Neural cell (in vitro differentiated cells): ENCODE measurements at regions not wholly inside any gene's neighbourhood (a gene's known extent, or its start where the extent isn't known, plus 50 kb on each side); places are given as distances from the start of the nearest gene placed in this dataset.

Experiments used
- H2AFZ ChIP-seq: fragments of 200-600, 300-800 bp; sonication (generic), shearing (Covaris generic); 2 replicates; pipeline ENCODE4 v1.6.0; 2014; ENCODE audit warnings: low read depth, mild to moderate bottlenecking, antibody characterized with exemption, low read length, moderate library complexity
- H3F3A ChIP-seq: fragments of 200-600 bp; shearing (Covaris generic); 2 replicates; pipeline ENCODE4 v1.6.1; 2016; ENCODE audit warnings: mild to moderate bottlenecking, moderate library complexity, mixed read lengths, antibody characterized with exemption, low read length; ENCODE audit not compliant: insufficient read depth, poor library complexity, severe bottlenecking
- H3K27ac ChIP-seq: fragments of 200-600, 300-800 bp; sonication (generic), shearing (Covaris generic); 2 replicates; pipeline ENCODE4 v1.5.1; 2014; ENCODE audit warnings: mild to moderate bottlenecking, low read length, moderate library complexity
- H3K27me3 ChIP-seq: fragments of 300-800, 200-600 bp; sonication (generic), shearing (Covaris generic); 2 replicates; pipeline ENCODE4 v1.6.0; 2014; ENCODE audit warnings: mild to moderate bottlenecking, low read depth, low read length, moderate library complexity; ENCODE audit not compliant: insufficient read depth
- H3K36me3 ChIP-seq: fragments of 300-800, 200-600 bp; sonication (generic), shearing (Covaris generic); 2 replicates; pipeline ENCODE4 v1.5.1; 2014; ENCODE audit warnings: mild to moderate bottlenecking, antibody characterized with exemption, low read length, moderate library complexity; ENCODE audit not compliant: insufficient read depth
- H3K4me2 ChIP-seq: fragments of 300-800, 200-600 bp; sonication (generic), shearing (Covaris generic); 2 replicates; pipeline ENCODE4 v1.6.0; 2014; ENCODE audit warnings: mild to moderate bottlenecking, low read length
- H3K4me3 ChIP-seq: fragments of 300-800, 200-600 bp; sonication (generic), shearing (Covaris generic); 2 replicates; pipeline ENCODE4 v1.5.1; 2014; ENCODE audit warnings: mild to moderate bottlenecking, low read length, moderate library complexity
- H3K79me2 ChIP-seq: fragments of 200-600 bp; shearing (Covaris generic); replicated peaks from 2 replicates; pipeline ENCODE4 v1.6.0; 2014; ENCODE audit warnings: mild to moderate bottlenecking, low read length, moderate library complexity; ENCODE audit not compliant: insufficient read depth
- H3K9ac ChIP-seq: fragments of 300-800, 200-600 bp; sonication (generic), shearing (Covaris generic); 2 replicates; pipeline ENCODE4 v1.6.1; 2016; ENCODE audit warnings: mild to moderate bottlenecking, low read length, mixed read lengths
- H3K9me2 ChIP-seq: fragments of 200-600 bp; shearing (Covaris generic); 2 replicates; pipeline ENCODE4 v1.6.1; 2016; ENCODE audit warnings: mild to moderate bottlenecking, low read length, mixed read lengths; ENCODE audit not compliant: insufficient read depth
- H3K9me3 ChIP-seq: fragments of 200-600, 300-800 bp; sonication (generic), shearing (Covaris generic); 2 replicates; pipeline ENCODE4 v1.6.1; 2016; ENCODE audit warnings: mild to moderate bottlenecking, mixed run types, low read length, moderate library complexity, mixed read lengths
- H4K20me1 ChIP-seq: fragments of 200-600 bp; shearing (Covaris generic); 2 replicates; pipeline ENCODE4 v1.6.1; 2016; ENCODE audit warnings: mild to moderate bottlenecking, mixed run types; ENCODE audit not compliant: insufficient read depth
- CTCF ChIP-seq: fragments of 450-650 bp; IDR thresholded peaks from 2 replicates; pipeline ENCODE4 v1.5.1; 2014; ENCODE audit warnings: antibody characterized with exemption, mild to moderate bottlenecking, moderate library complexity; ENCODE audit not compliant: poor library complexity, severe bottlenecking
- EP300 ChIP-seq: fragments of 450-650 bp; conservative IDR thresholded peaks from 2 replicates; pipeline ENCODE4 v1.6.1; 2014; ENCODE audit warnings: antibody characterized with exemption, mild to moderate bottlenecking, moderate library complexity; ENCODE audit not compliant: poor library complexity, severe bottlenecking
- MXI1 ChIP-seq: fragments of 450-650 bp; conservative IDR thresholded peaks from 2 replicates; pipeline ENCODE4 v1.6.1; 2014; ENCODE audit warnings: antibody characterized with exemption, mild to moderate bottlenecking; ENCODE audit not compliant: poor library complexity, severe bottlenecking
- POLR2AphosphoS5 ChIP-seq: IDR thresholded peaks from 2 replicates; pipeline ENCODE4 v1.6.1; 2012
- RAD21 ChIP-seq: fragments of 450-650 bp; conservative IDR thresholded peaks from 2 replicates; pipeline ENCODE4 v1.6.1; 2014; ENCODE audit warnings: antibody characterized with exemption, mild to moderate bottlenecking, moderate library complexity
- SMC3 ChIP-seq: fragments of 450-650 bp; conservative IDR thresholded peaks from 2 replicates; pipeline ENCODE4 v1.6.1; 2014; ENCODE audit warnings: antibody characterized with exemption, mild to moderate bottlenecking, moderate library complexity; ENCODE audit not compliant: poor library complexity
- TAF1 ChIP-seq: IDR thresholded peaks from 2 replicates; pipeline ENCODE4 v1.6.1; 2012; ENCODE audit warnings: low read depth
- TF ChIP-seq, protein P1 (sequence below): IDR thresholded peaks from 2 replicates; pipeline ENCODE4 v1.6.1; 2012; ENCODE audit warnings: borderline replicate concordance

DNA sequence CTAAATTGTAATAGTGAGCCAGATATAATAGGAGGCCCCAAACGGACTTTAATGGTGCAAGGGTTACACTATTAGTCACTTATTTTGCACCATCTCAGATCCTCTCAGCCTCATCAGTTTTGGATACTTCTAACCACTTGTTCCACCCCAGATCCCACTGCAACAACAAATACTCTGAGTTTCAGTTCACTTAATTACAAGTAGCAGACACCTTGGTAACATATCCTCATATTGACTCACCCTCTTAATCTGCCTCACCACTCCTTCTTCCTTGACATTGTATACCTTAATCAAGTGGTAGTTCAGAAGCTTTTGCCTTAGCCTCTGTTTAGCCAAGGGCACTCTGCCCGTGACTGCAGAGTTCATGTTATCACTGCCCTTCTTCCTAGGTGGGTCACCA, 256.1 kb upstream of the UBASH3B start:
- no peak overlapping the region for H3K9ac ChIP-seq
- no peak overlapping the region for H3K4me2 ChIP-seq
- H3K79me2 ChIP-seq: no peaks in the 10 kb centered on the region
- no peaks in the 10 kb centered on the region for H4K20me1 ChIP-seq
- no peak overlapping the region for H3K27ac ChIP-seq
- TF ChIP-seq RAD21 (no peak), POLR2AphosphoS5 (no peak), TAF1 (no peak), EP300 (no peak)
- TF ChIP-seq, protein P1, sequence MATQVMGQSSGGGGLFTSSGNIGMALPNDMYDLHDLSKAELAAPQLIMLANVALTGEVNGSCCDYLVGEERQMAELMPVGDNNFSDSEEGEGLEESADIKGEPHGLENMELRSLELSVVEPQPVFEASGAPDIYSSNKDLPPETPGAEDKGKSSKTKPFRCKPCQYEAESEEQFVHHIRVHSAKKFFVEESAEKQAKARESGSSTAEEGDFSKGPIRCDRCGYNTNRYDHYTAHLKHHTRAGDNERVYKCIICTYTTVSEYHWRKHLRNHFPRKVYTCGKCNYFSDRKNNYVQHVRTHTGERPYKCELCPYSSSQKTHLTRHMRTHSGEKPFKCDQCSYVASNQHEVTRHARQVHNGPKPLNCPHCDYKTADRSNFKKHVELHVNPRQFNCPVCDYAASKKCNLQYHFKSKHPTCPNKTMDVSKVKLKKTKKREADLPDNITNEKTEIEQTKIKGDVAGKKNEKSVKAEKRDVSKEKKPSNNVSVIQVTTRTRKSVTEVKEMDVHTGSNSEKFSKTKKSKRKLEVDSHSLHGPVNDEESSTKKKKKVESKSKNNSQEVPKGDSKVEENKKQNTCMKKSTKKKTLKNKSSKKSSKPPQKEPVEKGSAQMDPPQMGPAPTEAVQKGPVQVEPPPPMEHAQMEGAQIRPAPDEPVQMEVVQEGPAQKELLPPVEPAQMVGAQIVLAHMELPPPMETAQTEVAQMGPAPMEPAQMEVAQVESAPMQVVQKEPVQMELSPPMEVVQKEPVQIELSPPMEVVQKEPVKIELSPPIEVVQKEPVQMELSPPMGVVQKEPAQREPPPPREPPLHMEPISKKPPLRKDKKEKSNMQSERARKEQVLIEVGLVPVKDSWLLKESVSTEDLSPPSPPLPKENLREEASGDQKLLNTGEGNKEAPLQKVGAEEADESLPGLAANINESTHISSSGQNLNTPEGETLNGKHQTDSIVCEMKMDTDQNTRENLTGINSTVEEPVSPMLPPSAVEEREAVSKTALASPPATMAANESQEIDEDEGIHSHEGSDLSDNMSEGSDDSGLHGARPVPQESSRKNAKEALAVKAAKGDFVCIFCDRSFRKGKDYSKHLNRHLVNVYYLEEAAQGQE: no peak
- no peaks in the 10 kb centered on the region for H3K9me3 ChIP-seq
- H3K36me3 ChIP-seq: no peaks in the 10 kb centered on the region
- no peak overlapping the region for H3K4me3 ChIP-seq
- no peaks in the 10 kb centered on the region for H3F3A ChIP-seq
- H3K9me2 ChIP-seq: no peaks in the 10 kb centered on the region
- H2AFZ ChIP-seq: no peak overlapping the region
- no peaks in the 10 kb centered on the region for H3K27me3 ChIP-seq

GRCh38 chr11:122398851-122399250, 256.7 kb upstream of the UBASH3B start:
- Histone ChIP-seq H3F3A (no peaks in the 10 kb centered on the region), H3K4me3 (no peak overlapping the region), H3K27ac (no peak overlapping the region), H3K27me3 (no peaks in the 10 kb centered on the region), H3K9me2 (no peaks in the 10 kb centered on the region), H3K9ac (no peak overlapping the region), H4K20me1 (no peaks in the 10 kb centered on the region), H3K36me3 (no peaks in the 10 kb centered on the region), H3K79me2 (no peaks in the 10 kb centered on the region), H3K9me3 (no peaks in the 10 kb centered on the region), H2AFZ (no peak overlapping the region), H3K4me2 (no peak overlapping the region)
- TF ChIP-seq TAF1 (no peak), MXI1 (no peak), SMC3 (no peak), CTCF (no peak)
- TF ChIP-seq, protein P1: no peak
